ENCODE measurements at regions not wholly inside any gene's neighbourhood (a gene's known extent, or its start where the extent isn't known, plus 50 kb on each side); places are given as distances from the start of the nearest gene placed in this dataset.

GRCh38 chr22:47390026-47390970, 627.8 kb downstream of the TBC1D22A start:
- DNase-seq (ENCODE audit: low read depth), result no peak

- no peak for DNase-seq (ENCODE audit: low read depth)
These were observed 626.8 kb downstream of the TBC1D22A start for GRCh38 chr22:47389201-47389600.

- no peak for DNase-seq (ENCODE audit: low read depth)
These were observed 626.3 kb downstream of the TBC1D22A start for GRCh38 chr22:47388778-47389177.

DNA sequence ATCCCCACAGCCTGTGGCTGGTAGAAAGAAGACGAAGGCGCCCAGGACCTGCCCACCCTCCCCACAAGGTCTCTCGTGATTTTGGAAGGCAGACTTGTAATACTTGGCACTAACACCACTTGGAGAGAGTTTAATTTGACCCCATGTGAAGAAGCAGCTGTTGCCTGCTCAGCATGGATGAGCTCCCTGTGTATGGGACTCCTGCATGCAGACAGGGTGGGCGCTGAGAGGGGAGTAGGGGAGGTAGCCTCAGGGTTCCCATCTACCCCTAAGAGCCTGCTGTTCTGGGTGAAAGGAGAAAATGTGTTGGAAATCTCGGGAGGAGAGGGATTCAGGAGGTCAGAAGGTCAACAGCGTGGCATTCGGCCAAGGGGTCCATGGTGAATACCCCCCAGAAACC, 625.9 kb downstream of the TBC1D22A start:
- DNase-seq (ENCODE audit: low read depth), result no peak

GRCh38 chr22:47386812-47387510, 624.5 kb downstream of the TBC1D22A start:
- DNase-seq (ENCODE audit: low read depth), result no peak

DNA sequence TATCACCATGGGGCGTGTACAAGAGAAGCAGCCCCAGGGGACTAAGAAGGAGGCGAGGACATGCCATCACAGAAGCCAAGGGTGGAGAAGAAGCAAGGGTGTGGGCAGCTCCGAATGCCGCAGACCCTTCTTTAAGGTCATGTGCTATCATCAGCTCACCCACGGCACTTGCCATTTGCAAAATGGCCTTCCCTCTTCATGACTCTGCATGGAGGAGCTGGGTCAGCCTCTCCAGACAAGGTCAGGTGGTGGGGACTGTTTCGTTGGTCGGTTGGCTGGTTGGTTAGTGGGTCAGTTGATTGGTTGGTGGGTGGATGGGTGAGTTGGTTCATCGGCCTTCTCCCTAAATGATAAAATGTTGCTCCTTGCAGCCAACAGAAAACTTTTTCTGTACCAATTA, 622.5 kb downstream of the TBC1D22A start:
- no peak for DNase-seq (ENCODE audit: low read depth)

GRCh38 chr22:47382164-47382890, 619.9 kb downstream of the TBC1D22A start:
- no peak for DNase-seq (ENCODE audit: low read depth)

DNA sequence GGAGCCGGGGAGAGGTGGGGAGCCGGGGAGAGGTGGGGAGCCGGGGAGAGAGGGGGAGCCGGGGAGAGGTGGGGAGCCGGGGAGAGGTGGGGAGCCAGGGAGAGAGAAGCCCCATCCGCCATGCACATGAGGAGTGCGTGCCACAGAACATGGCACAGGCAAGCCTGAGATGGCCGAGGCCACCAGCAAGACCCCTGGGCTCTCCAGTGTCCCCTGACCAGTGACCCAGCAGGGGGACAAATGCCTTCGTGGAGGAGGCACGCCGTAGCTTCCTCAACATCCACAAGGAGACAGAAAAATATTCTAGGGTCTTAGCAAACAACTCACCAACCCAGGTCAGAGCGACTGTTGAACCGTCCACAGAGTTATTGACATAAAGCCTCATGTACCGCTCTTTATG, 618.8 kb downstream of the TBC1D22A start:
- DNase-seq (ENCODE audit: low read depth), result no peak

- DNase-seq (ENCODE audit: low read depth), result no peak
These were observed 618.2 kb downstream of the TBC1D22A start for GRCh38 chr22:47380692-47381091.

GRCh38 chr22:47379037-47379436, 616.6 kb downstream of the TBC1D22A start:
- DNase-seq (ENCODE audit: low read depth), result no peak

DNA sequence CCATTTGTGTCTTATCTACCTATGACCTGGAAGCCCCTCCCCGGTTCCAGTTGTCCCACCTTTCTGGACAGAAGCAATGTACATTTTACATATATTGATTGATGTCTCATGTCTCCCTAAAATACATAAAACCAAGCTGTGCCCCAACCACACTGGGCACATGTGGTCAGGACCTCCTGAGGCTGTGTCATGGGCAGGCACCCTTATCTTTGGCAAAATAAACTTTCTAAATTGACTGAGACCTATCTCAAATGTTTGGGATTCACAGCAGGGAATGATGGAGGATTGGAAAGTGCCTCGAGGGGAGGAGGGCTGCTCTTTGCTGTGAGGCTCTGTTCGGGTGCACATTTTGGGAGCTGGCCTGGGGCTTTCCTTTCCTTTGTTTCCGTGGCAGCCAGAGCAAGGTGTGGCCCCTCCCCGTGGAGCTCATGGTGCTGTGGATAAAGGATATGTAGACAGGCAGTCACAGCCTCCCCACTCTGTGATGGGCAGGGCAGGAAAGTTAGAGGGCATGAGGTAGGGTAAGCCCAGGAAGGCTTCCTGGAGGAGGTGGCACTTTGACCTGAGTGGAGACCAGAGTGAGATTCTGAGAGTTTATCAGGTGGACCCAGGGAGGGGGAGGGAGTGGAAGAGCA, 615.6 kb downstream of the TBC1D22A start:
- DNase-seq (ENCODE audit: low read depth), result no peak

GRCh38 chr22:47376901-47377505, 614.6 kb downstream of the TBC1D22A start:
- no peak for DNase-seq (ENCODE audit: low read depth)

DNA sequence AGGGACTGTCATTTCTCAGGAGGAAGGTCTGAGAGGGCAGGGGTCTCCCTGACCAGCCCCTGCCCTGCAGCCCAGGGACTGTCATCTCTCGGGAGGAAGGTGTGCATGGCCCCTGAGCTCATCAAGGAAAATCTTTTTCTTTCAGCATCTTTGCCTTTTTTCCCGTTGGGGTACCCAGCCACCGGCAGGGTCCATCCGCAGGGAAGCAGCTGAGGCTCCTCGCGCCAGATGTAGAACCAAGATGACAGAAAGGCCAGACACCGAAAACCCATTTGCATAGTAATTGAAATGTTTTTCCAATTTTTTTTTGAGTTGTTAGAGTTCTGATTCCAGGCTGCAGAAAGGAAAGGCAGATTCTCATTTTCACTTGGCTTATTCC, 613.9 kb downstream of the TBC1D22A start:
- DNase-seq (ENCODE audit: low read depth), result no peak

DNA sequence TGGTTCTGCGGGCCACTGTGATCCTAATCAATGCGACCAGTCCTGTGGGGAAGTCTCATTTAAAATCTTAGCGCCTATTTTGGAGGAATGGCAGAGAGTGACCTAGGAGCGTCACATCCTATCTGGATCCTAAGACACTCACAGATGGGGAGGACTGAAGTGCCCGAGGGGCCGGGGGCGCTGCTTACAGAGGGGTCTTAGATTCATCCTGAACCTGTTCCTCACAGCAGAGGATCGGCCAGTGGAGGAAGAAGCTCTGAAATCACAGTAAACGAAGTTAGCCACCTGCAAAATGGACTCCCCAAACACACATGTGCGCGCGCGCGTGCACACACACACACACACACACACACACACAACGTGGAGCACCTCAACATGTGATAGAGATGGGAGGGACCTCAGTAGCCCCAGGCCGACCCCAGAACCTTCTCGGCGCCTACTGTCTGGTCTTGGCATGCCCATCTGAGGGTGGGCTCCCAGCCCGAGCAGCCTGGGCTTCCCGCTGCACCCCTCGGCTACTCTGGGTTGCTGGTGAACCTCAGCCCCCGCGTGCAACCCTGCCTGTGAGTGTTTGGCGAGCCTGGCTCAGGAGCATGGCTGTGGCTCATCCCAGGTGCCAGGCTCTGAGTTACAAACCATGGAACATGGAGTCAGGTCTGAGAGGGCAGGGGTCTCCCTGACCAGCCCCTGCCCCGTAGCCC, 613.3 kb downstream of the TBC1D22A start:
- DNase-seq (ENCODE audit: low read depth), result no peak

DNA sequence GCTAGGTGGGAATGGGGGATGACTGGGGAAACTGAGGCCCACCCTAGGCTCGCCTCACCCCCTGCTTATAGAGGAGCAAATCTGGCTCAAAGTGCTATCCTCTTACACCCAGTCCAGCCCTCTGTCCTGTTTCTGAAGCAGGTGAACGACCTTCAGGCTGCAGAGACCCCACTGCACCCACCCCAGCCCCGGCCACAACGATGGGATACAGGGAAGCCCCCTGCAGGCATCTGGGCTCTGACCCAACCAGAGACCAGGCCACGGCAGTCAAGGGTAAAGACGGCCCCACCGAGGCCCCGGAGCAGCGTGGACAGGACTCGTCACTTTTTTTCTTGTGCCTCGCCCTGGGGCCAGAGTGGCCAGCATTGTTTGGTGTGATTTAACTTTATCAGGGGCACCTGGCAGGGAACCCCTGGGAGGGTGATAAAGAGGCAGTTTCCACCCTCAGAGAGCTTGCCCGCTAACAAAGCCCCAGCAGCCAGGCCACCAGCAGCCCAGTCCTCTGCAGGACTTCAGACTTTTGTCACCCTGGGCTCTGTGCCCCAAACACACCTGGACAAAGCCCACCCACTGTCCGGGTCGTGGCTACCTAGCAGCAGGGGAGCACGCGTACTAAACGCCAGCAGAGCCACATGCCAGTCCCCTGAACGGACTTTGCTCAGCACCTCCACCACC, 612.6 kb downstream of the TBC1D22A start:
- no peak for DNase-seq (ENCODE audit: low read depth)

- no peak for DNase-seq (ENCODE audit: low read depth)
These were observed 611.9 kb downstream of the TBC1D22A start for GRCh38 chr22:47374273-47374771.

DNA sequence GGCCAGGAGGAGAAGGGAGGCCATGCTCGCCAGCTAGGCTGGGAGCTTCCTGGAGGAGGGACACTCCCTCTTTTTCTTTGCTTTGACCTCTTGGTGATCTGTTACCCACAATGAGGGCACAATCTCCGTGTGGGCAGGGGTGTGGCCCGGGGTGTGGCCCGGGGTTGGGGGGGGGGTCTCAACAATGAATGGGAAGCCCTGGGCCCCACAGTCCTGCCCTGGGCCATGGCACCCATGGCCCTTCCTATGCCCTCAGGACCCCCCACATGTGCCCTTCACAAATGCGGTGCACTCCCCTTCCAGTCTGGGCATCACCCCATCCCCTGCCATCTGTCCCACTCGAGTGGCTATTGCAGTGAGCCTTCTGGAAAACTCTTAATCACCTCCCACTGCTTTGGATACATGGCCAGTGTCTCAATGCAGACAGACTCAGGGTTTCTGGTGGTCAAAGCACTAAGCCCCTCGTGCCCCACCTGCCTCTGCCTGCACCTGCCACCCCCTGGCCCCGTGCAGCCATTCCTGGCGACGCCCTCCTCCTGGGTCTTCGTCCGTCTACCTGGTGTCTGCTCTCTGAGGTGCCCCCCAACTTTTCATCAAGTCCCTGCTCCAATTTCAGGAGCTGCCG, 611.3 kb downstream of the TBC1D22A start:
- no peak for DNase-seq (ENCODE audit: low read depth)

GRCh38 chr22:47372596-47373385, 610.3 kb downstream of the TBC1D22A start:
- DNase-seq (ENCODE audit: low read depth), result no peak

- DNase-seq (ENCODE audit: low read depth), result no peak
These were observed 609.7 kb downstream of the TBC1D22A start for GRCh38 chr22:47372111-47372581.
